ENCODE measurements at regions not wholly inside any gene's neighbourhood (a gene's known extent, or its start where the extent isn't known, plus 50 kb on each side); places are given as distances from the start of the nearest gene placed in this dataset.

DNA sequence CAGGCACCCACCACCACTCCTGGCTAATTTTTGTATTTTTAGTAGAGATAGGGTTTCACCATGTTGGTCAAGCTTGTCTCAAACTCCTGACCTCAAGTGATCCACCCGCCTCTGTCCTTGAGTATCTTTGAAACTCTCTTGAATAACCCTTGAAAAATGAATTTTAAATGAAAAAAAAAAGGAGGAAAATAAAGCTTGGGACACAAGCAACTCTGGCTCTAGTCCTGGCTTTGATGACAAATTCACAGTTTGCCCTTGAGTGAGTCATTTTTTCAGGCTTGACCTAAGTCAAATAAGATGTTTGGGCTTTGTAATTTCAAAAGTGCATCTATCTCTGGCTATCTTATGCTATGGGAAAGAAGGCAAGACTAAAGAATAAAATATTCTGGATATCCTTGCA, 79.0 kb upstream of the TRIB2 start:
- Histone ChIP-seq H3K27me3 (no peaks in the 10 kb centered on the region), H3K27ac (peak overlapping the region in 1 of 12 donors; percentile 12), H3K36me3 (no peaks in the 10 kb centered on the region), H3K4me3 (no peak overlapping the region), H3K4me1 (peaks cover 0 to 14% (median 8%) of the 10 kb centered on the region in 12 donors), H3K9me3 (no peaks in the 10 kb centered on the region)
- intact Hi-C loops (cut with DNase I), result no loop called here
- TF ChIP-seq POLR2A (IDR thresholded peaks at IDR 0.05), result no peak
- ATAC-seq (no peak), DNase-seq (no peak)
- WGBS, 4 donors, result 97 to 100% (median 99%) methylated on average over 1 of the region's 1 CpG

DNA sequence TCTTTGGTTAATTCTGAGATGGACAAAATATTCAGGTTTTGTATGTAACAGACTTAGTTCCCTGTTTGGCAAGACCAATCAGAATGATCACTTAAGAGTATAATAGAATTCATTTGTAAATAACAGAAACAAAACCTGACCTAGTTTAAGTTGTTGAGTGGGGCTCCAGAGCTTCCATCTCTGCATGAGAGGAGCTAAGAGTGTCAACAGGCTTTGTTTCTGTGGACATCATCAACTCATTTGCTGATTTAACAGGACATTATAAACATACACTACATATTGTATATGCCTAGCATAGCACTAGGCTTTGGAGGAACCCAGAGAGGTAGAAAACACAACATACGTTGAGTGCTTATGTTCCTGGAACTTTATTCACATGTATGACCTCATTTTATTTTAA, 75.3 kb upstream of the TRIB2 start:
- no peak for DNase-seq
- no peak overlapping the region for H3K4me3 ChIP-seq
- no peaks in the 10 kb centered on the region for H3K27me3 ChIP-seq
- H3K9me3 ChIP-seq, result peaks cover 0 to 5% (median 0%) of the 10 kb centered on the region in 12 donors
- TF ChIP-seq POLR2A (IDR thresholded peaks at IDR 0.05), result no peak
- TF ChIP-seq, protein P1, sequence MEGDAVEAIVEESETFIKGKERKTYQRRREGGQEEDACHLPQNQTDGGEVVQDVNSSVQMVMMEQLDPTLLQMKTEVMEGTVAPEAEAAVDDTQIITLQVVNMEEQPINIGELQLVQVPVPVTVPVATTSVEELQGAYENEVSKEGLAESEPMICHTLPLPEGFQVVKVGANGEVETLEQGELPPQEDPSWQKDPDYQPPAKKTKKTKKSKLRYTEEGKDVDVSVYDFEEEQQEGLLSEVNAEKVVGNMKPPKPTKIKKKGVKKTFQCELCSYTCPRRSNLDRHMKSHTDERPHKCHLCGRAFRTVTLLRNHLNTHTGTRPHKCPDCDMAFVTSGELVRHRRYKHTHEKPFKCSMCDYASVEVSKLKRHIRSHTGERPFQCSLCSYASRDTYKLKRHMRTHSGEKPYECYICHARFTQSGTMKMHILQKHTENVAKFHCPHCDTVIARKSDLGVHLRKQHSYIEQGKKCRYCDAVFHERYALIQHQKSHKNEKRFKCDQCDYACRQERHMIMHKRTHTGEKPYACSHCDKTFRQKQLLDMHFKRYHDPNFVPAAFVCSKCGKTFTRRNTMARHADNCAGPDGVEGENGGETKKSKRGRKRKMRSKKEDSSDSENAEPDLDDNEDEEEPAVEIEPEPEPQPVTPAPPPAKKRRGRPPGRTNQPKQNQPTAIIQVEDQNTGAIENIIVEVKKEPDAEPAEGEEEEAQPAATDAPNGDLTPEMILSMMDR (IDR thresholded peaks at IDR 0.05), result no peak
- H3K27ac ChIP-seq, result no peak overlapping the region
- H3K36me3 ChIP-seq, result no peaks in the 10 kb centered on the region
- peaks cover 0 to 13% (median 8%) of the 10 kb centered on the region in 12 donors for H3K4me1 ChIP-seq
- intact Hi-C loops (cut with DNase I), result no loop called here
- ATAC-seq, result no peak
- WGBS, 4 donors, result 57 to 84% (median 74%) methylated on average over 1 of the region's 1 CpG

DNA sequence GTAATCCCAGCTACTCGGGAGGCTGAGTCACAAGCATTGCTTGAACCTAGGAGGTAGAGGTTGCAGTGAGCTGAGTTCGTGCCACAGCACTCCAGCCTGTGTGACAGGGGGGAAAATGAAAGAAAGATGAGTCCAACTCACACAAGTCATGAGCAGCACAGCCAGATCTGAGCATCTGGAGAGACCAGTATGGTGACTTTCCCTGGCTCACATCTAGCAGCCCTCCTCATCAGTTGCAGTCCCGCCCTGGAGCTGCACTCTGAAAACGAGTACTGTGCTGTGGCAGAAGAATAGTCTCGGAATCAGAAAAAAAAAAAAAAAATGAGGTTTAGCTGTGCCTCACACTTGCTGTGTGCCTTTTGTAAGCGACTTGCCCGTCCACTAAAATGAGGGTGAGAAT, 74.4 kb upstream of the TRIB2 start:
- no peak overlapping the region for H3K27ac ChIP-seq
- no peak overlapping the region for H3K4me3 ChIP-seq
- 88 to 93% (median 88%) methylated on average over 7 of the region's 7 CpGs for WGBS, 4 donors
- no peak for DNase-seq
- intact Hi-C loops (cut with DNase I), result no loop called here
- no peaks in the 10 kb centered on the region for H3K27me3 ChIP-seq
- H3K9me3 ChIP-seq, result peaks cover 0 to 5% (median 0%) of the 10 kb centered on the region in 12 donors
- TF ChIP-seq POLR2A (IDR thresholded peaks at IDR 0.05), result no peak
- TF ChIP-seq, protein P1 (IDR thresholded peaks at IDR 0.05), result no peak
- no peaks in the 10 kb centered on the region for H3K36me3 ChIP-seq
- peaks cover 0 to 4% (median under 1%) of the 10 kb centered on the region in 12 donors for H3K4me1 ChIP-seq
- no peak for ATAC-seq

DNA sequence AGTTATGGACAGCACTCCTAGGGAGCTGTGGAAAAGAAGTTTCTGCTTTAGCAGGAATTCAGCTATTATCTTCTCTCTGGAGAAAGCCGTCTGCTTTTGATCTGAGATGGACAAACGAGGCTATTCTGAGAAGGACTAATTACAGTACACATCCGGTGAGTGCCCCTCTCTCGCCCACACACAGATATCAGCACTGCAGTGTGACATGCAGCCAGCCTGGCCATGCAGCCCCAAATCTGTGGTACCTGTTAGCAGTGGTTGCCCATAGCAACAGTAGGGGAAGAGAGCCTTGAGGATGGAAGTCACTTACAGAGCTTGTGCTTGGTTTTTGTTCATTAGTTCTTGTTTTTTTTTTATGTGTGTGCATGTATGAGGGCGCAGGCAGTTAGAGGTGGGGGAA, 73.9 kb upstream of the TRIB2 start:
- DNase-seq (no peak), ATAC-seq (no peak)
- TF ChIP-seq, protein P1 (IDR thresholded peaks at IDR 0.05), result no peak
- TF ChIP-seq POLR2A (IDR thresholded peaks at IDR 0.05), result no peak
- 62 to 73% (median 70%) methylated on average over 5 of the region's 5 CpGs for WGBS, 4 donors
- intact Hi-C loops (cut with DNase I), result no loop called here
- H3K27me3 ChIP-seq, result no peaks in the 10 kb centered on the region
- H3K4me1 ChIP-seq, result no peaks in the 10 kb centered on the region
- peaks cover 0 to 5% (median 0%) of the 10 kb centered on the region in 12 donors for H3K9me3 ChIP-seq
- H3K4me3 ChIP-seq, result no peak overlapping the region
- no peaks in the 10 kb centered on the region for H3K36me3 ChIP-seq
- H3K27ac ChIP-seq, result no peak overlapping the region
